Ureter (tissue), 1 donor: ENCODE measurements at regions not wholly inside any gene's neighbourhood (a gene's known extent, or its start where the extent isn't known, plus 50 kb on each side); places are given as distances from the start of the nearest gene placed in this dataset.

ENCODE experiments used
- DNase-seq: peaks from one replicate; pipeline ENCODE4 v3.0.0-alpha.2; 2020; ENCODE audit warnings: low spot score
- donor health status: DM: yes; HTN: yes; CAD: no.

GRCh38 chr1:173395762-173396161, 81.4 kb upstream of the PRDX6 start:
- no peak for DNase-seq

- no peak for DNase-seq
These were observed 76.6 kb upstream of the PRDX6 start for GRCh38 chr1:173400387-173400995.

GRCh38 chr1:173403996-173404395, 73.1 kb upstream of the PRDX6 start:
- no peak for DNase-seq

GRCh38 chr1:173405281-173405680, 71.9 kb upstream of the PRDX6 start:
- DNase-seq: no peak

- no peak for DNase-seq
These were observed 71.3 kb upstream of the PRDX6 start for GRCh38 chr1:173405834-173406233.

GRCh38 chr1:173406783-173407230, 70.3 kb upstream of the PRDX6 start:
- no peak for DNase-seq

GRCh38 chr1:173407846-173408245, 69.3 kb upstream of the PRDX6 start:
- DNase-seq: no peak

GRCh38 chr1:173408886-173409285, 68.2 kb upstream of the PRDX6 start:
- no peak for DNase-seq

GRCh38 chr1:173409613-173410012, 67.5 kb upstream of the PRDX6 start:
- DNase-seq: no peak

- no peak for DNase-seq
These were observed 66.9 kb upstream of the PRDX6 start for GRCh38 chr1:173410133-173410793.

- no peak for DNase-seq
These were observed 66.3 kb upstream of the PRDX6 start for GRCh38 chr1:173410794-173411236.

GRCh38 chr1:173411835-173412742, 65.0 kb upstream of the PRDX6 start:
- no peak for DNase-seq

- no peak for DNase-seq
These were observed 63.8 kb upstream of the PRDX6 start for GRCh38 chr1:173413271-173413707.

- no peak for DNase-seq
These were observed 63.0 kb upstream of the PRDX6 start for GRCh38 chr1:173414136-173414535.

GRCh38 chr1:173414539-173415226, 62.5 kb upstream of the PRDX6 start:
- DNase-seq: no peak

- DNase-seq: no peak
These were observed 61.6 kb upstream of the PRDX6 start for GRCh38 chr1:173415490-173415889.

GRCh38 chr1:173415905-173416450, 61.2 kb upstream of the PRDX6 start:
- DNase-seq: no peak

- no peak for DNase-seq
These were observed 59.6 kb upstream of the PRDX6 start for GRCh38 chr1:173417563-173417962.

- DNase-seq: no peak
These were observed 58.8 kb upstream of the PRDX6 start for GRCh38 chr1:173418107-173418985.

GRCh38 chr1:173420330-173420806, 56.8 kb upstream of the PRDX6 start:
- peak; percentile 75 for DNase-seq
